GM19025 (cell line): ENCODE measurements at regions not wholly inside any gene's neighbourhood (a gene's known extent, or its start where the extent isn't known, plus 50 kb on each side); places are given as distances from the start of the nearest gene placed in this dataset.
"Not testable (repeated sequence)": the region's sequence is repeated elsewhere in the genome, so short reads cannot be mapped to it uniquely, and the experiment has no call there.

Source experiments
- ATAC-seq: cut with Tn5 transposase; IDR thresholded peaks from one replicate; pipeline ENCODE4 v1.9.1; 2021; ENCODE audit warnings: mild to moderate bottlenecking, low read depth, moderate library complexity; ENCODE audit not compliant: unreplicated experiment

- no peak for ATAC-seq
These were observed 172.3 kb downstream of the RTP5 start for GRCh38 chr2:242041816-242042215.

- no peak for ATAC-seq
These were observed 174.2 kb downstream of the RTP5 start for GRCh38 chr2:242043538-242044312.

GRCh38 chr2:242044313-242044590 is 174.7 kb downstream of the RTP5 start:
- ATAC-seq, result no peak

- ATAC-seq, result not testable (repeated sequence)
These were observed 176.1 kb downstream of the RTP5 start for GRCh38 chr2:242045596-242046144.

DNA sequence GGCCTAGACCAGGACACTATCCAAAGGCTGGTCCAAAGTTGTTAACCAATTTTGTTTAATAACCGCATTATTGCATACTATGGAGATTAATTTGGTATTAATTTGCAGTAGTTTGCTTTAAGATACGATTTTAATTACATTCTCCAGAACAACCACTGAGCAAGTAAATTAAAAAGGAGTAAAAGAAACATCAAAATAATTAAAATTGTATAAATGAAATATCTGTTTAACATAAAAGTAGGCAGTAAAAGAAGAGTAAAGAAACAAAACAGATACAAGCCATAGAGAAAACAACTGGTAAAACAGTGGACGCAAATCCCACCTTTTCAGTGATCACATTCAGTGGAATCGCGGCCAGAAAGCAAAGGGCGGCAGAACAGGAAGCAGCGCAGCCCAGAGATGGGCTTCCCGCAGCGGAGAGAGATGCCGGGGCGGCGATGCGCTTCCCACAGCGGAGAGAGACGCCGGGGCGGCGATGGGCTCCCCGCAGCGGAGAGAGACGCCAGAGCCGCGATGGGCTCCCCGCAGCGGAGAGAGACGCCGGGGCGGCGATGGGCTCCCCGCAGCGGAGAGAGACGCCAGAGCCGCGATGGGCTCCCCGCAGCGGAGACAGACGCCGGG is 176.8 kb downstream of the RTP5 start:
- no peak for ATAC-seq

DNA sequence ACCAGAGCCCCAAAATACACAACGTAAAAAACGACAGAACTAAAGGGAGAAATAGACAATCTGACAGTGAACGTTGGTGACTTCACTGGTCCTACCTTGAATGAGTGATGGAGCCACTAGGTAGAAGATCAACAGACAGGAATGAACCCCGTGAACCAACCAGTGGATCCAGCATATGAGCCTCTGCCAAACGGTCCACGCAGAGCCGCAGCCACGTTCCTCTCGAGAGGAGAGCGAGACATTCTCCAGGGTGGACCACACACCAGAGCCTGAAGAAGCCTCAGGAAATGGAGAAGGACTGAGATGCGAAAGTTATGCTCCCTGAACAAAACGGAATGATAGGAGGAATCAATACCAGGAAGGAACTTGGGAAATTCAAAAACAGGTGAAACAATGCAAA is 178.4 kb downstream of the RTP5 start:
- ATAC-seq, result no peak

DNA sequence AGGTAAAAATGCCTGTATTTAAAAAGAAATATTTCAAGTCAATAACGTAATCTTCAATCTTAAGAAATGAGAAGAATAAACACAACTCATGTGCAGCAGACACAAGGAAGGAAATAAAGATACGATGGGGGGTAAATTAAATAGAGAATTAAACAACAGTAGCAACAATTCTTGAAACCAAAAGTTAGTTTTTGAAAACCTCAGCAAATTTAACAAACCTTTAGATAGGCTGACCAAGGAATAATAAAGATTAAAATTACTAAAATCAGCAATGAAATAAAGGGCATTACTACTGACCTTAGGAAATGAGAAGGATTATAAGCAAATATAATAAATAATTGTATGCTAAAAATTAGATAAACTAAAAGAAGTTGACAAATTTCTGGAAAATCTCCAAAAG is 178.9 kb downstream of the RTP5 start:
- ATAC-seq, result no peak

DNA sequence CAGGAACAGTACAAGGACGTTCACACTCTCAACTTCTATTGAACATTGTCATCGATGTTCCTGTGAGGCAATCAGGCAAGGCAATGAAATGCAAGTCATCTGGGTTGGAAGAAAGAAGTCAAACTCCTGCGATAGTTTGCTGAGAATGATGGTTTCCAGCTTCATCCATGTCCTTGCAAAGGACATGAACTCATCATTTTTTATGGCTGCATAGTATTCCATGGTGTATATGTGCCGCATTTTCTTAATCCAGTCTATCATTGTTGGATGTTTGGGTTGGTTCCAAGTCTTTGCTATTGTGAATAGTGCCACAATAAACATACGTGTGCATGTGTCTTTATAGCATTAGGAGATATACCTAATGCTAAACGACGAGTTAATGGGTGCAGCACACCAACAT is 180.0 kb downstream of the RTP5 start:
- not testable (repeated sequence) for ATAC-seq

- ATAC-seq, result no peak
These were observed 181.9 kb downstream of the RTP5 start for GRCh38 chr2:242051463-242051862.

DNA sequence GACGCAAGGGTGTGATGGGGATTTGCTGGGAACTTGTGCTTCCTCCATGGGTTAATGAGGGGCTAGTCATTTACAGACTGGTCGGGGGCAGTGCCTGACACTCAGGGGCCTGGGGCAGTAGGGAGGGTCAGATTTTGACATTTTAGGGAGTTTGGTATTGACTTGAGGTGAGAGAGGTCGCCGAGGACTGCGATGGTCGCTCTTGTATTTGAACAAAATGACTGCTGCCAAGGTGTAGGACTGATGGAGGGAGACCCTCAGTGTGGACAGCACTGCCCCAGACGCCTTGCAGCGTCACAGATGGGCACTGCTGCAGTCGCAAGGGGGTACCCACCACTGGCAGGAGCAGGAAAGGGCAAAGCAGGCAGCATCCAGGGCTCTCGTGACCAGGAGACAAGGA is 182.9 kb downstream of the RTP5 start:
- ATAC-seq, result no peak

DNA sequence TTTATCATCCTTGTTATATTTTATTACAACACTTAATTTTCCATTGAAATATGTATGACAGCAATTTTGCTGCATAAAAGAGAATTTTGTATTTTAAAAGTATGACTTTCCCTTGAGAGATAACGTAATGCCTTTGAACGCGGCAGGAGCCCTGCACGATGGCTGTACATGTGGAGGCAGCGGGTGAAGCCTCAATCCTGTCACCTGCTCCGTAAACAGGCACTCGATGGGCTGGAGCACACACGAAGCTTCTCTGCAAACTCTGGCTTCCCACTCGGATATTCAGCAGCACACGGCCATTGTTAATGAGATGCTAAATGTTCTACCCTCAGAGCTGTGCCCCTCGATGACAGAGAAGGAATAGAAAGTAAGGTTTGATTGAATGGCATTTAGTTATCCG is 184.4 kb downstream of the RTP5 start:
- ATAC-seq, result no peak

DNA sequence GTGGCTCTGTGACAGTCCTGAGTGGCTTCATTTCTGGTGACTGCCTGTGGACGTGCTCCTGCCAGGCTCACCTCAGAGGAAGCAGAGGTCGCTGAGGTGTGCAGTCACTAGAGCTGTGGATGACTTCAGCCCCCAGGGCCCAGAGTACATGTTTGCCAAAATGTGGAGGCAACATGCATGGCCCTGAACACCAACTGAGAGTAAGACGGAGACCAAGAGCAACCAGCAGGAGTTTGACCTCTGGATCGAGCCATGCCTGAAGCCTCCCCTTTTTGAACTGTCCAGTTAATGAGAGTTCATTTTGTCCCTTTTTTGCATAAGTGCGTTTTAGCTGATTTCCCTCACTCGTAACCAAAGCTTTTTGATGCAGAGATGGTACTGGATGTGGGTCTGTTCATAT is 184.9 kb downstream of the RTP5 start:
- ATAC-seq, result no peak

GRCh38 chr2:242054881-242055801 is 185.6 kb downstream of the RTP5 start:
- ATAC-seq, result no peak

DNA sequence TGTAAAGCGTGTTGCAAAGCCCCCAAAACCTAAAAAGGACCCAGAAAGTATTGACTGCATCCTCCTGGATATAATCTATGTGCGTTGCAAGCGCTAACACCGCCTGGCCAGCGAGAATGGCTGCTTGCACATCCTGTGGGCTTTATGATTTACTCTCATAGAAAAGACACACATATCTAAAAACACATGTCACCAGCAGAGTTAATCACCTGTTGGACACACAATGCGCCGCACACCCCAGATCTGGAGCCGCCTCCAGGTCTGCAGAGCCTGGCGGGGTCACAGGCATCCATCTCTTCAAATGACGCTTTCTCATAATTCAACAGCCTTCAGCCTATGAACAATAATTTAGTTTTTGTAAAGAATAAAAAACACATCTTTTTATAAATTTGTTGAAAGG is 186.5 kb downstream of the RTP5 start:
- ATAC-seq, result no peak

- ATAC-seq, result no peak
These were observed 187.3 kb downstream of the RTP5 start for GRCh38 chr2:242056785-242057184.

GRCh38 chr2:242057379-242058040 is 188.0 kb downstream of the RTP5 start:
- ATAC-seq, result no peak

DNA sequence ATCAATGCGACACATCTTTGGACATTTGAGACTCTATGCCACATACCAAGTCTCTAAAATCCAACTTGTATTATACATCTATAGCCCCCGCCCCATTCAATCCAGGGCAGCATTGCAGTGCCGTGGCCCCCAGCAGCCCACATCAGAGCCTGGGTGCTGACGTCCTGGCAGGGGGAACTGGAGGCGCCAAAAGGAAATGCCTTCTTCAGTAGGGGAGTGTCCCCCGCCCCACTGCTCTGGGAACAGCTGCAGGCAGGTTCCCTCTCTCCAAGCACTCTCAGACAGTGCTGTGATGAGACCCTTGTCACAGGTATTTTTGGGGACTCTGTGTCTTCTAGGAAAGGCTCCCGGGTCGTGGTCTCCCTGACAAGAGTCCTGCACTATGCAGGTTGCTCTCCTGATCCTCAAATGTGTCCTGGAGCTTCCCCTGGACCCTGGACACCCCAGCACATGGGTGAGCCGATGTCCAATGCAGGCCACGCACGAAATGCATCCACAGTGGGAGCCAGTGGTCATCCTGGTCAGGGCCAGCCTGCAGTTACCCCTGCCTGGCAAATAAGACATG is 188.7 kb downstream of the RTP5 start:
- ATAC-seq, result no peak

DNA sequence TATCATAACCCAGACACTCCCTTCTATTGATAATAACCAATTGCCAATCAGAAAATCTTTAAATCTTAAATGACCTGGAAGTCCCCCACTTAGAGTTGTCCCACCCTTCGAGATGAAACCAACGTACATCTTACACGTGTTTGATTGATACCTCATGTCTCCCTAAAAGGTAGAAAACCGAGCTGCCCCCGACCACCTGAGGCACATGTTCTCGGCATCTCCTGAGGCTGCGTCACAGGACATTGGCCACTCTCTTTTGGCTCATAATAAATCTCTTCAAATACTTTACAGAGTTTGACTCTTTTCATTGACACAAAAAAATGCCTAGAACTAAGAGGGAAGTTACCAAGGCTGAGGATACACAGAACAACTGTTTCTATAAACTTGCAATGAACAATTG is 190.0 kb downstream of the RTP5 start:
- ATAC-seq, result no peak

DNA sequence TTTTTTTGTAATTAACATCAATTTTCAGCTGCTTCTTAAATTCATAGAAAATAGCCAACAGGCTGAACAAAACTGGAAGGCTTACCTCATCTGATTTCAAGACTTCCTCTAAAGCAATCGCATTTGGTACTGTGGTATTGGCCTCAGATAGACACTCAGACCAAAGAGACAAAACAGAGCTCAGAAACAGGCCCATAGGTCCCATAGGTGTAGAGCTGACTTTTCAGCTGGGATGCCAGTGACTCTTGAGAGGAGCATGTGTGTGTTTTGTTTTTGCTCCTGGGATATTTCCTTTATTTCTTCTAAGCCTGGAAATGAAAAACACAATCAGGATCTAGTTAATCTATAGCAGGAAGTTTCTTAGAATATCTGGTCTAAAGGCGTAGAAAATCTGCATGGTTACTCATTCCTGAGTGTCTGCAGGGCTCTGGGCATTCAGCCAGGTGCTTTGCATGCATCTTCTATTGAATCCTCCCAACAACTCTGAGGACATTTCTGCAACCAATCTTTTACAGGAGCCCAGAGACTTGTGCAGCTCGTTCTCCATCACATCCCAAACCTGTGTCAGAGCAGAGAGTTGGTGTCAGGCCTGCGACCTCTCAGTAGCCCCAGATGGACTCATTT is 190.8 kb downstream of the RTP5 start:
- ATAC-seq, result no peak

DNA sequence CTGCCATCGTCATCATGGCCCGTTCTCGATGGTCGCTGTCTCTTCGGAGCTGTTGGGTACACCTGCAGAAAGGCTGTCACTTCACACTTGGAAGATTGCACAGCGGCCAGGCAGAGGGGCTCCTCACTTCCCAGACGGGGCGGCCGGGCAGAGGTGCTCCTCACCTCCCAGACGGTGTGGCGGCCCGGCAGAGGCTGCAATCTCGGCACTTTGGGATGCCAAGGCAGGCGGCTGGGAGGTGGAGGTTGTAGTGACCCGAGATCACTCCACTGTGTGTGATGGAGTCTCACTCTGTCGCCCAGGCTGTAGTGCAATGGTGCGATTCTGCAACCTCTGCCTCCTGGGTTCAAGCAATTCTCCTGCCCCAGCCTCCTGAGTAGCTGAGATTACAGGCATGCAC is 192.4 kb downstream of the RTP5 start:
- ATAC-seq, result not testable (repeated sequence)
